GM12878 (cell line): ENCODE measurements at regions not wholly inside any gene's neighbourhood (a gene's known extent, or its start where the extent isn't known, plus 50 kb on each side); places are given as distances from the start of the nearest gene placed in this dataset.

ENCODE experiments used
- EP300 ChIP-seq, 2 experiments: fragments of 150-350 bp in 1 of 2; IDR thresholded peaks; 2 replicates each; pipeline ENCODE4 v1.6.1; 2011 to 2012; ENCODE audit warnings: low read depth in 2 of 2, low read length in 2 of 2, borderline replicate concordance in 1 of 2, improper control_type of control experiment in 1 of 2, inconsistent platforms in 1 of 2; ENCODE audit not compliant: control insufficient read depth in 1 of 2
- IKZF2 ChIP-seq, 2 experiments: fragments of 450-650 bp; IDR thresholded peaks; 2 replicates each; pipeline ENCODE4 v1.6.1; 2017; ENCODE audit warnings: mild to moderate bottlenecking in 2 of 2, moderate library complexity in 2 of 2
- REST ChIP-seq: IDR thresholded peaks from 2 replicates; pipeline ENCODE4 v1.6.1; 2012; ENCODE audit warnings: mild to moderate bottlenecking, low read depth, low read length
- SMC3 ChIP-seq: IDR thresholded peaks from 2 replicates; pipeline ENCODE4 v1.6.1; 2011; ENCODE audit warnings: low read length, improper control_type of control experiment, borderline replicate concordance
- SREBF1 ChIP-seq: IDR thresholded peaks from 2 replicates; pipeline ENCODE4 v1.6.1; 2012; ENCODE audit warnings: mild to moderate bottlenecking, low read length
- ZBTB11 ChIP-seq: fragments of 450-650 bp; formaldehyde crosslinking; IDR thresholded peaks from 2 replicates; pipeline ENCODE4 v1.5.0; 2022; ENCODE audit warnings: mild to moderate bottlenecking, missing genetic modification characterization
- ZZZ3 ChIP-seq: IDR thresholded peaks from 2 replicates; pipeline ENCODE4 v1.6.1; 2011; ENCODE audit warnings: low read depth; ENCODE audit not compliant: control insufficient read depth, insufficient read length
- TF ChIP-seq, protein P1 (sequence below), 3 experiments: IDR thresholded peaks in 2 of 3; conservative IDR thresholded peaks in 1 of 3; 2 replicates each; pipeline ENCODE4 v1.5.1; 2011; ENCODE audit warnings: low read depth in 3 of 3, low read length in 3 of 3, mild to moderate bottlenecking in 3 of 3, control low read depth in 2 of 3, moderate library complexity in 2 of 3, inconsistent platforms in 1 of 3, mixed read lengths in 1 of 3; ENCODE audit not compliant: control insufficient read depth in 2 of 3, insufficient read depth in 1 of 3; ENCODE audit errors: extremely low read depth in 1 of 3

- no peak for TF ChIP-seq ZZZ3
- TF ChIP-seq IKZF2 (IDR thresholded peaks at IDR 0.05), result no peak
- no peak for TF ChIP-seq REST
- TF ChIP-seq EP300 (IDR thresholded peaks at IDR 0.05; ENCODE audit: borderline replicate concordance in 1 of 2, control insufficient read depth in 1 of 2, low read depth in 2 of 2, low read length in 2 of 2), result no peak
- no peak for TF ChIP-seq SMC3
- TF ChIP-seq, protein P1, sequence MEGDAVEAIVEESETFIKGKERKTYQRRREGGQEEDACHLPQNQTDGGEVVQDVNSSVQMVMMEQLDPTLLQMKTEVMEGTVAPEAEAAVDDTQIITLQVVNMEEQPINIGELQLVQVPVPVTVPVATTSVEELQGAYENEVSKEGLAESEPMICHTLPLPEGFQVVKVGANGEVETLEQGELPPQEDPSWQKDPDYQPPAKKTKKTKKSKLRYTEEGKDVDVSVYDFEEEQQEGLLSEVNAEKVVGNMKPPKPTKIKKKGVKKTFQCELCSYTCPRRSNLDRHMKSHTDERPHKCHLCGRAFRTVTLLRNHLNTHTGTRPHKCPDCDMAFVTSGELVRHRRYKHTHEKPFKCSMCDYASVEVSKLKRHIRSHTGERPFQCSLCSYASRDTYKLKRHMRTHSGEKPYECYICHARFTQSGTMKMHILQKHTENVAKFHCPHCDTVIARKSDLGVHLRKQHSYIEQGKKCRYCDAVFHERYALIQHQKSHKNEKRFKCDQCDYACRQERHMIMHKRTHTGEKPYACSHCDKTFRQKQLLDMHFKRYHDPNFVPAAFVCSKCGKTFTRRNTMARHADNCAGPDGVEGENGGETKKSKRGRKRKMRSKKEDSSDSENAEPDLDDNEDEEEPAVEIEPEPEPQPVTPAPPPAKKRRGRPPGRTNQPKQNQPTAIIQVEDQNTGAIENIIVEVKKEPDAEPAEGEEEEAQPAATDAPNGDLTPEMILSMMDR (IDR thresholded peaks at IDR 0.05 in 2 of 3, conservative IDR thresholded peaks at IDR 0.05 in 1 of 3; ENCODE audit: control insufficient read depth in 2 of 3, extremely low read depth in 1 of 3, insufficient read depth in 1 of 3, low read depth in 3 of 3, low read length in 3 of 3), result no peak
- no peak for TF ChIP-seq SREBF1
- no peak for TF ChIP-seq ZBTB11 (CRISPR knock-in tag)
Observed at GRCh38 chr12:130083002-130083401, 79.3 kb upstream of the FZD10 start.
